Parathyroid adenoma (tissue), 2 donors: ENCODE measurements at regions not wholly inside any gene's neighbourhood (a gene's known extent, or its start where the extent isn't known, plus 50 kb on each side); places are given as distances from the start of the nearest gene placed in this dataset.

Experiments used
- H2AFZ ChIP-seq: fragments of 300-600 bp; sonication (generic); one replicate; pipeline ENCODE4 v1.7.0; 2017; ENCODE audit warnings: antibody characterized with exemption, mild to moderate bottlenecking
- H3K27ac ChIP-seq: fragments of 300-600 bp; sonication (generic); one replicate; pipeline ENCODE4 v1.7.0; 2017
- H3K27me3 ChIP-seq: fragments of 300-600 bp; sonication (generic); one replicate; pipeline ENCODE4 v1.7.0; 2017; ENCODE audit warnings: low read length; ENCODE audit not compliant: control insufficient read depth, insufficient read depth
- H3K36me3 ChIP-seq: fragments of 300-600 bp; sonication (generic); one replicate; pipeline ENCODE4 v1.7.0; 2017; ENCODE audit warnings: low read length; ENCODE audit not compliant: control insufficient read depth, insufficient read depth
- H3K4me1 ChIP-seq: fragments of 300-600 bp; sonication (generic); one replicate; pipeline ENCODE4 v1.7.0; 2017; ENCODE audit warnings: control low read depth
- H3K4me2 ChIP-seq: fragments of 300-600 bp; sonication (generic); one replicate; pipeline ENCODE4 v1.7.0; 2017; ENCODE audit warnings: low read length
- H3K4me3 ChIP-seq: fragments of 300-600 bp; sonication (generic); one replicate; pipeline ENCODE4 v1.7.0; 2017; ENCODE audit warnings: low read depth, low read length
- H3K79me2 ChIP-seq: fragments of 300-600 bp; sonication (generic); one replicate; pipeline ENCODE4 v1.7.0; 2017; ENCODE audit warnings: control low read depth
- H3K9ac ChIP-seq: fragments of 300-600 bp; sonication (generic); one replicate; pipeline ENCODE4 v1.7.0; 2017; ENCODE audit warnings: mild to moderate bottlenecking
- H3K9me3 ChIP-seq: fragments of 300-600 bp; sonication (generic); one replicate; pipeline ENCODE4 v1.7.0; 2017; ENCODE audit warnings: low read length; ENCODE audit not compliant: control insufficient read depth
- TF ChIP-seq, protein P1 (sequence below): fragments of 300-600 bp; sonication (generic); IDR thresholded peaks from one replicate; pipeline ENCODE4 v1.7.0; 2017; ENCODE audit warnings: antibody characterized with exemption, mild to moderate bottlenecking
- donor health status: primary hyperparathyroidism.

DNA sequence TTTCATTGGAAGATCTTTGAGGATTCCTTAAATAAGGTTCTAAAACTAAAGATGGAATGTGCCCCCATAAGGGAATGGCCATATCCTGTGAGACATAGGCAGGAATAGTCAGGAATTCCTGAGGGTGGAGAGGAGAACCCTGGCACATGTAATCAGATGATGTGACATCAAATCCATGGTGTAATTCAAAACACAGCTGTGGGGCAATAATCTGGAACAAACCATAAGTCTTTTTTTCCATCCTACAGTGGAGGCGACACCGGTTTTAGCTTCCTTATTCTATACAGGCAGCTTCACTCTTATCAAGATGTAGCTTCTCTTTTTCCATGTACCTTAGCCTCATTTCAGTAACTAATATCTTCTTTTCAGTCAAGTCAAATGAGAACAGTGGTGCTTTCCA, 133.6 kb upstream of the CITED2 start:
- Histone ChIP-seq H3K9me3 (no peaks in the 10 kb centered on the region), H3K27ac (no peak overlapping the region), H2AFZ (no peak overlapping the region), H3K79me2 (no peaks in the 10 kb centered on the region), H3K36me3 (no peaks in the 10 kb centered on the region), H3K4me1 (peaks cover 14% of the 10 kb centered on the region), H3K27me3 (no peaks in the 10 kb centered on the region), H3K4me2 (no peak overlapping the region), H3K4me3 (no peak overlapping the region), H3K9ac (no peak overlapping the region)
- TF ChIP-seq, protein P1, sequence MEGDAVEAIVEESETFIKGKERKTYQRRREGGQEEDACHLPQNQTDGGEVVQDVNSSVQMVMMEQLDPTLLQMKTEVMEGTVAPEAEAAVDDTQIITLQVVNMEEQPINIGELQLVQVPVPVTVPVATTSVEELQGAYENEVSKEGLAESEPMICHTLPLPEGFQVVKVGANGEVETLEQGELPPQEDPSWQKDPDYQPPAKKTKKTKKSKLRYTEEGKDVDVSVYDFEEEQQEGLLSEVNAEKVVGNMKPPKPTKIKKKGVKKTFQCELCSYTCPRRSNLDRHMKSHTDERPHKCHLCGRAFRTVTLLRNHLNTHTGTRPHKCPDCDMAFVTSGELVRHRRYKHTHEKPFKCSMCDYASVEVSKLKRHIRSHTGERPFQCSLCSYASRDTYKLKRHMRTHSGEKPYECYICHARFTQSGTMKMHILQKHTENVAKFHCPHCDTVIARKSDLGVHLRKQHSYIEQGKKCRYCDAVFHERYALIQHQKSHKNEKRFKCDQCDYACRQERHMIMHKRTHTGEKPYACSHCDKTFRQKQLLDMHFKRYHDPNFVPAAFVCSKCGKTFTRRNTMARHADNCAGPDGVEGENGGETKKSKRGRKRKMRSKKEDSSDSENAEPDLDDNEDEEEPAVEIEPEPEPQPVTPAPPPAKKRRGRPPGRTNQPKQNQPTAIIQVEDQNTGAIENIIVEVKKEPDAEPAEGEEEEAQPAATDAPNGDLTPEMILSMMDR, result no peak

DNA sequence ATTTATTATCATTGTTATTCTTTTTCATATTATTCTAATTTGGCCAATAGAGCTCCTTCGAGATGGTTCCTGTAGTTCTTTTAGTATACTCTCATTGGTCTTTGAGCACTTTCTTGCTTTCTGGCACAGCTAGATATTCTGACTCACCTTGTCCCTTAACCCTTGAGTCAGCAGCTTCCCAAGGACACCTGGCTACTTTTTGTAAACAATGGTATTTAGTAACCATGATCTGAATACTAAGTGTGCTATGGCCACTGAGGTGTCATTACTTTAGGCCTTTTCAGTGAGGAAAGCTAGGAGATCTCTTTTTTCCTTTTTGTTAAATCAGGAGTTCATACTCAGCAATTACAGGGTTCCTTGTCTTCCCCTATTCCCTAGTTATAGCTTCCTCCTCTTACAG, 126.5 kb upstream of the CITED2 start:
- Histone ChIP-seq H3K27ac (peak overlapping the region; percentile 30), H3K79me2 (no peaks in the 10 kb centered on the region), H3K36me3 (no peaks in the 10 kb centered on the region), H3K4me3 (no peak overlapping the region), H3K9ac (no peak overlapping the region), H3K27me3 (no peaks in the 10 kb centered on the region), H2AFZ (no peak overlapping the region), H3K4me1 (peaks cover 3% of the 10 kb centered on the region), H3K9me3 (no peaks in the 10 kb centered on the region), H3K4me2 (no peak overlapping the region)
- TF ChIP-seq, protein P1, result no peak

DNA sequence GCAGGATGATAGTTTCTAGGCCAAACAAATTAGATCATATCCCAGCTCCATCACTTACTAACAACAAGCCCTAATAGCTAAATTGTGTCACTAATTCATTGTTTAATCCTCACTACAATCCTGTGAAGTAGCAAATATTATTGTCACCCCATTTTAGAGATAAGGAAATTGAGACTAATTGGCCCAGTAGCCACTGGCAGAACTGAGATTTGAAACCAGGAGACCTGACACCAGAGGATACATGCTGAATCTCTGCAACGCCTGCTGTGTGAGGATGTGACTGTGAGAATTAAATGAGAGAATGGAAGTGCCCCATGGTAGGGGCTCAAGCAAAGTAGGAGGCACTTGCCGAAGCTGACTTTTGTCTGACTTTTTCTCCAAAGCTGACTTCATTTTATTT, 124.3 kb upstream of the CITED2 start:
- no peaks in the 10 kb centered on the region for H3K36me3 ChIP-seq
- H3K27ac ChIP-seq, result no peak overlapping the region
- H3K9ac ChIP-seq, result no peak overlapping the region
- no peaks in the 10 kb centered on the region for H3K79me2 ChIP-seq
- H2AFZ ChIP-seq, result peak overlapping the region; percentile 7
- H3K4me3 ChIP-seq, result no peak overlapping the region
- no peaks in the 10 kb centered on the region for H3K27me3 ChIP-seq
- TF ChIP-seq, protein P1, result no peak
- no peak overlapping the region for H3K4me2 ChIP-seq
- no peaks in the 10 kb centered on the region for H3K9me3 ChIP-seq
- peaks cover 3% of the 10 kb centered on the region for H3K4me1 ChIP-seq

DNA sequence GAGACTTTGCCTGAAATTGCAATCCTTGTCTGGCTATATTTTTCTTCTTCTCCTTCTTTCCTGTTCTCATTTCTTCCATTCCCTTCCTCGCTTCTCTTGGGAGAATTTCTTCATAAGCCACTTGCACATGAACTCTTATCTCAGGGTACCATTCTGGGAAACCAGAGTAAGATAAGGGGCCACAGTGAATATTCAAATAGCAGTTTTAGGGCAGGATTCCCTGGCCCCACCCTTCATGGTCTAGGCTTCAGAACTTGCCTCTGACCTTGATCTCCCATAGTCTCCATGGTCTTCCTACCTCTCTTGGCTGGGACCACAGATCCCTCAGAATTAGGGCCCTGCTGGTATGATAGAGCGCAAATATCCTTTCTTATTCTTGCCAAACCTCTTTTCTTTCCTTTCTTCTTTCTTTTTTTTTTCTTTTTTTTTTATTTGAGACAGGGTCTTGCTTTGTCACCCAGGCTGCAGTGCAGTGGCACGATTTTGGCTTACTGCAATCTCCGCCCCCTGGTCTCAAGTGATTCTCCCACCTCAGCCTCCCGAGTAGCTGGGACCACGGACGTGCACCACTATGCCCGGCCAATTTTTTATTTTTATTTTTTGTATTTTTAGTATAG, 123.0 kb upstream of the CITED2 start:
- Histone ChIP-seq H3K79me2 (no peaks in the 10 kb centered on the region), H3K36me3 (no peaks in the 10 kb centered on the region), H3K9ac (no peak overlapping the region), H3K4me2 (no peak overlapping the region), H3K27me3 (no peaks in the 10 kb centered on the region), H3K4me3 (no peak overlapping the region), H2AFZ (no peak overlapping the region), H3K27ac (no peak overlapping the region), H3K4me1 (peaks cover 3% of the 10 kb centered on the region), H3K9me3 (no peaks in the 10 kb centered on the region)
- TF ChIP-seq, protein P1, result no peak

DNA sequence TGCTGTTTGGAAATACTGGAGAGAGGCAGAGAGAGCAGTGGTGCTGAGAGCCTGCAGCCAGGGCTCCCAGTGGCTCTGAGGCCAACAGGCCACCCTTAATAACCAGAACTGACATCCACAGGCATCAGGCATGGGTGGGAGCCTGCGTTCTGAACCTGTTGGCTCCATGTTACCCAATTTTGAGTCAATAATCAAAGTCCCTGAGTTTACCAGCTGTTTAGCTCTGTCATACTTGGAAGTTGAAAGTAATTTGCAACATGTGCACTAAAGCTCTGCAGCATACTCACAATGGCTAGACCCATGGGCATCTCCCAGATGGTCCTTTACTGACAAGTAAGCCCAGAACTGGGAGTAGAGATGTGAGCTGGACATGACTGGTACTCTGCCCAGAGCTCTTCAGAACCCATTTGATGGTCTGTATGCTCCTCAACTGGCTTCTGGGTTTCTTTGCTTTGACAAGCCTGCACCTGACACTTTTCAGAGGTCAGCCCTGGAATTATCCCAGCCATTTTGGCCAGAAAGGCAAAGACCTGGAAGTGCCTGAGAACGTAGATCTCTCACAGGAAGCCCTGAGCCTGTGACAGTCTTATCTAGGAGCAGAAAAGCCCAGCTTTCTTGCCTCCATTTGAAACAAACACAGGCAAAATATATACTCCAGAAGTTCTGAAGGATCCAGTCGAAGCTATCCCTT, 122.4 kb upstream of the CITED2 start:
- H3K79me2 ChIP-seq, result no peaks in the 10 kb centered on the region
- no peaks in the 10 kb centered on the region for H3K27me3 ChIP-seq
- TF ChIP-seq, protein P1, result no peak
- H3K4me2 ChIP-seq, result no peak overlapping the region
- H3K4me3 ChIP-seq, result no peak overlapping the region
- peaks cover 3% of the 10 kb centered on the region for H3K4me1 ChIP-seq
- no peak overlapping the region for H3K9ac ChIP-seq
- H2AFZ ChIP-seq, result no peak overlapping the region
- no peaks in the 10 kb centered on the region for H3K9me3 ChIP-seq
- H3K36me3 ChIP-seq, result no peaks in the 10 kb centered on the region
- no peak overlapping the region for H3K27ac ChIP-seq
